GM21576 (cell line): ENCODE measurements at regions not wholly inside any gene's neighbourhood (a gene's known extent, or its start where the extent isn't known, plus 50 kb on each side); places are given as distances from the start of the nearest gene placed in this dataset.
"Not testable (repeated sequence)": the region's sequence is repeated elsewhere in the genome, so short reads cannot be mapped to it uniquely, and the experiment has no call there.

Source experiments
- ATAC-seq: cut with Tn5 transposase; IDR thresholded peaks from one replicate; pipeline ENCODE4 v1.9.1; 2021; ENCODE audit warnings: mild to moderate bottlenecking, moderate library complexity; ENCODE audit not compliant: unreplicated experiment

GRCh38 chr1:213452501-213452900 is 401.5 kb downstream of the RPS6KC1 start:
- ATAC-seq: no peak

- ATAC-seq: no peak
Observed at GRCh38 chr1:213457186-213457585, 406.1 kb downstream of the RPS6KC1 start.

GRCh38 chr1:213457733-213458132 is 406.7 kb downstream of the RPS6KC1 start:
- no peak for ATAC-seq

- not testable (repeated sequence) for ATAC-seq
Observed at GRCh38 chr1:213462374-213462773, 411.3 kb downstream of the RPS6KC1 start.

GRCh38 chr1:213464786-213465460 is 413.9 kb downstream of the RPS6KC1 start:
- no peak for ATAC-seq

- ATAC-seq: no peak
Observed at GRCh38 chr1:213466541-213466940, 415.5 kb downstream of the RPS6KC1 start.

- no peak for ATAC-seq
Observed at GRCh38 chr1:213474054-213474453, 423.0 kb downstream of the RPS6KC1 start.

- no peak for ATAC-seq
Observed at GRCh38 chr1:213481395-213481794, 430.4 kb downstream of the RPS6KC1 start.

- no peak for ATAC-seq
Observed at GRCh38 chr1:213484333-213484732, 433.3 kb downstream of the RPS6KC1 start.

- no peak for ATAC-seq
Observed at GRCh38 chr1:213484758-213485157, 433.7 kb downstream of the RPS6KC1 start.

- ATAC-seq: no peak
Observed at GRCh38 chr1:213486488-213486887, 435.4 kb downstream of the RPS6KC1 start.

GRCh38 chr1:213491468-213491867 is 440.4 kb downstream of the RPS6KC1 start:
- no peak for ATAC-seq

- ATAC-seq: no peak
Observed at GRCh38 chr1:213492161-213493041, 441.4 kb downstream of the RPS6KC1 start.

GRCh38 chr1:213499444-213499843 is 448.4 kb downstream of the RPS6KC1 start:
- no peak for ATAC-seq

- ATAC-seq: no peak
Observed at GRCh38 chr1:213507472-213508223, 456.6 kb downstream of the RPS6KC1 start.

GRCh38 chr1:213511173-213511572 is 460.1 kb downstream of the RPS6KC1 start:
- no peak for ATAC-seq

GRCh38 chr1:213512316-213512715 is 461.3 kb downstream of the RPS6KC1 start:
- ATAC-seq: no peak

GRCh38 chr1:213513006-213513405 is 462.0 kb downstream of the RPS6KC1 start:
- no peak for ATAC-seq

GRCh38 chr1:213514408-213515179 is 463.6 kb downstream of the RPS6KC1 start:
- not testable (repeated sequence) for ATAC-seq

- no peak for ATAC-seq
Observed at GRCh38 chr1:213519098-213519497, 468.1 kb downstream of the RPS6KC1 start.

GRCh38 chr1:213521206-213521605 is 466.6 kb upstream of the PROX1 start:
- ATAC-seq: no peak
